Transverse colon (tissue), 4 donors: ENCODE measurements at regions not wholly inside any gene's neighbourhood (a gene's known extent, or its start where the extent isn't known, plus 50 kb on each side); places are given as distances from the start of the nearest gene placed in this dataset.

Source experiments
- DNase-seq: peaks from one replicate; pipeline ENCODE4 v3.0.0-alpha.2; 2019
- H3K27ac ChIP-seq, 4 donors: fragments of 200-600 bp; sonication (generic); 2 replicates each; pipeline ENCODE4 v1.5.1; 2016 to 2018; ENCODE audit warnings: inconsistent platforms in 4 of 4
- H3K27me3 ChIP-seq: fragments of 200-600 bp; sonication (generic); 2 replicates; pipeline ENCODE4 v1.5.1; 2017; ENCODE audit warnings: inconsistent platforms
- H3K36me3 ChIP-seq, 4 donors: fragments of 200-600 bp; sonication (generic); 2 replicates each; pipeline ENCODE4 v1.5.1; 2017 to 2019; ENCODE audit warnings: inconsistent platforms in 4 of 4
- H3K4me1 ChIP-seq, 4 donors: fragments of 200-600 bp; sonication (generic); 2 replicates each; pipeline ENCODE4 v1.5.1; 2017 to 2020; ENCODE audit warnings: inconsistent platforms in 4 of 4
- H3K4me3 ChIP-seq, 4 donors: fragments of 200-600 bp; sonication (generic); 1 replicate in 1 of 4; 2 replicates in 3 of 4; pipeline versions ENCODE4 v1.5.1 to v1.6.1; 2017 to 2019; ENCODE audit warnings: inconsistent platforms in 4 of 4
- H3K9me3 ChIP-seq, 2 donors: fragments of 200-600 bp; sonication (generic); 2 replicates each; pipeline ENCODE4 v1.5.1; 2017 to 2019; ENCODE audit warnings: inconsistent platforms in 2 of 2
- EP300 ChIP-seq: sonication (generic); formaldehyde crosslinking; IDR thresholded peaks from one replicate; pipeline ENCODE4 v1.6.1; 2017; ENCODE audit warnings: antibody characterized with exemption, low read depth
- POLR2A ChIP-seq: fragments of 450-650 bp; IDR thresholded peaks from one replicate; pipeline ENCODE4 v1.6.1; 2016; ENCODE audit warnings: antibody characterized with exemption, mild to moderate bottlenecking, moderate library complexity
- POLR2AphosphoS5 ChIP-seq, 3 donors: sonication (generic); formaldehyde crosslinking; IDR thresholded peaks; one replicate each; pipeline ENCODE4 v1.6.1; 2016; ENCODE audit warnings: antibody characterized with exemption in 3 of 3
- WGBS, 2 donors: methylation state at CpG; one replicate each; pipeline ENCODE4 v1.1.5; 2018; ENCODE audit warnings: low coverage in 1 of 2; 5-methylcytosine and 5-hydroxymethylcytosine counted together
- in situ Hi-C, 4 donors: fragments of 200-750 bp; cut with MboI; loops; one replicate each; pipeline versions ENCODE4 v1.15.0 to v1.15.1; 2017; ENCODE audit warnings: low sequenced_read_pairs in 3 of 4, low pct_ligation_motif_present in 1 of 4, low pct_unique_long_range_greater_than_20kb in 1 of 4
- intact Hi-C: fragments of 100-400 bp; cut with DNase I; formaldehyde crosslinking; loops from one replicate; pipeline ENCODE4 v1.15.1; 2023; ENCODE audit warnings: low total_unique reads
- TF ChIP-seq, protein P1 (sequence below), 5 experiments: fragments of 200-600 bp in 3 of 5; fragments of 450-650 bp in 2 of 5; sonication (generic) in 3 of 5; IDR thresholded peaks; 1 replicate in 2 of 5; 2 replicates in 3 of 5; pipeline ENCODE4 v1.5.1; 2016 to 2017; ENCODE audit warnings: antibody characterized with exemption in 5 of 5, inconsistent platforms in 3 of 5, mild to moderate bottlenecking in 2 of 5, moderate library complexity in 1 of 5

DNA sequence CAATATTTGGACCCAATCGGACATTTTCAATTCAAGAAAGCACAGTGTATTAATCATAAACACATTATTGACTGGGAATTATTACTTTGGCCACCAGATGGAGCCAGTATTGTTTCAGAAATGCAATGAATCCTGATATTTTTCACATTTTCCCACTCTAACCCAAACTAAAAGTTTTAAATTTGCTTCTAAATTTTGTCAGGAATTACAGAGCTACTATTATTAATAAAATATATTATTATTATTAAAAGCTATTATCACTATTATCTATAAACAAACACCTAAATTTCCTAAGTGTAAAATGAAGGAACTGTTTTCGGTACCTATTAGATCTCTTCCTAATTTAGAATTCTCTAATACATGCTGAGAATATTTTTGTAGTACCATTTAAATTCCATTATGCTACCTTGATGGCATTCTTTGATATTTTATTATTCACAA, 245.3 kb downstream of the OGFRL1 start:
- TF ChIP-seq POLR2AphosphoS5 (IDR thresholded peaks at IDR 0.05) = no peak
- TF ChIP-seq POLR2A = no peak
- TF ChIP-seq, protein P1, sequence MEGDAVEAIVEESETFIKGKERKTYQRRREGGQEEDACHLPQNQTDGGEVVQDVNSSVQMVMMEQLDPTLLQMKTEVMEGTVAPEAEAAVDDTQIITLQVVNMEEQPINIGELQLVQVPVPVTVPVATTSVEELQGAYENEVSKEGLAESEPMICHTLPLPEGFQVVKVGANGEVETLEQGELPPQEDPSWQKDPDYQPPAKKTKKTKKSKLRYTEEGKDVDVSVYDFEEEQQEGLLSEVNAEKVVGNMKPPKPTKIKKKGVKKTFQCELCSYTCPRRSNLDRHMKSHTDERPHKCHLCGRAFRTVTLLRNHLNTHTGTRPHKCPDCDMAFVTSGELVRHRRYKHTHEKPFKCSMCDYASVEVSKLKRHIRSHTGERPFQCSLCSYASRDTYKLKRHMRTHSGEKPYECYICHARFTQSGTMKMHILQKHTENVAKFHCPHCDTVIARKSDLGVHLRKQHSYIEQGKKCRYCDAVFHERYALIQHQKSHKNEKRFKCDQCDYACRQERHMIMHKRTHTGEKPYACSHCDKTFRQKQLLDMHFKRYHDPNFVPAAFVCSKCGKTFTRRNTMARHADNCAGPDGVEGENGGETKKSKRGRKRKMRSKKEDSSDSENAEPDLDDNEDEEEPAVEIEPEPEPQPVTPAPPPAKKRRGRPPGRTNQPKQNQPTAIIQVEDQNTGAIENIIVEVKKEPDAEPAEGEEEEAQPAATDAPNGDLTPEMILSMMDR (IDR thresholded peaks at IDR 0.05) = peak; percentile 29 to 61 (median 52)
- H3K4me3 ChIP-seq = no peak overlapping the region
- in situ Hi-C loops = loop anchor here in 3 of 4 donors (10.0 to 25.0 kb wide), 2 partner anchors 551 to 553 kb away; no protein-coding TSS in a partner anchor
- intact Hi-C loops = no loop called here
- H3K27me3 ChIP-seq = no peaks in the 10 kb centered on the region
- H3K36me3 ChIP-seq = no peaks in the 10 kb centered on the region
- H3K27ac ChIP-seq = no peak overlapping the region
- no peaks in the 10 kb centered on the region for H3K9me3 ChIP-seq
- DNase-seq = no peak
- H3K4me1 ChIP-seq = no peaks in the 10 kb centered on the region
- 57 to 58% methylated on average over 2 of the region's 2 CpGs for WGBS, 2 donors

DNA sequence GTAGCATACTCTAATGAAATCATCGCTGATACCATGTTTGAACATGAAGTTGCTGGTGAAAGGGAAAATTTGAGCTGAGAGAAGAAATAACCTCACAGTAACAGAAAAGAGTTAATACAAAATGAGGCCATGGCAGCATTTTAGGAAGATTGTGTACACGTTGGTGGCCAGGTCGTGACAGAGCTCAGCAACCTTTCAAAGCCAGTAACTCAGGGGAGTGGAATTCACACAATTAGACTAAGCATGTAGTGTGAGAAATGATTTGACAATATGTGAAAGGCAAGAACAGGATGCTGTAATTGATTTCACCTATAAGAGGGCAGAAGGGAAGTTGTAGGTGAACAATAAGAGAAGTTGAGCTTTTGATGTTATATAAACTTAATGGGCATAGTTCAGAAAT, 246.3 kb downstream of the OGFRL1 start:
- DNase-seq = no peak
- no peaks in the 10 kb centered on the region for H3K27me3 ChIP-seq
- H3K4me1 ChIP-seq = no peaks in the 10 kb centered on the region
- H3K36me3 ChIP-seq = no peaks in the 10 kb centered on the region
- TF ChIP-seq POLR2AphosphoS5 (IDR thresholded peaks at IDR 0.05) (no peak), EP300 (no peak), POLR2A (no peak)
- TF ChIP-seq, protein P1 (IDR thresholded peaks at IDR 0.05) = no peak
- no peaks in the 10 kb centered on the region for H3K9me3 ChIP-seq
- no peak overlapping the region for H3K27ac ChIP-seq
- in situ Hi-C loops (loop anchor here in 3 of 4 donors (10.0 to 25.0 kb wide), 2 partner anchors 550 to 552 kb away; no protein-coding TSS in a partner anchor), intact Hi-C loops (no loop called here)
- H3K4me3 ChIP-seq = no peak overlapping the region
- 59 to 70% methylated on average over 3 of the region's 3 CpGs for WGBS, 2 donors

DNA sequence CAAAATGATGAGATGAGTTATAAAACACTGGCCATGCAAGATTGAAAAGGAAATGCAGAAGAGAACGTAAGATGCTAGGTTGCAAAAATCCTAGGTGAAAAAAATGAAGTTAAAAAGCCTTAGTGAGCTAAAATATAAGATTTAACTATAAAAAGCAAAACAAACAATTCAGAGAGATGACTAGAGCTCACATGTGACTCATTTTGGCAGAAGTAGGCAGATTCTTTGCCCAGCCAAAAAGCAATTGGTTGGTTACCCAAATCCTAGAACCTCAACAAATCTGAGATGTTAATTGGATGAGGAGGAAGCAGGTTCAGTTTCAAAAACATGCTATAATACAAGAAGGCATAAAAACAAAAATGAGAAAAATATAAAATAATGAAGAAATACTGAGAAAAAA, 249.1 kb downstream of the OGFRL1 start:
- intact Hi-C loops = no loop called here
- H3K27me3 ChIP-seq = no peaks in the 10 kb centered on the region
- no peak overlapping the region for H3K4me3 ChIP-seq
- no peak for TF ChIP-seq POLR2A
- TF ChIP-seq EP300 = no peak
- no peak for TF ChIP-seq POLR2AphosphoS5 (IDR thresholded peaks at IDR 0.05)
- TF ChIP-seq, protein P1 (IDR thresholded peaks at IDR 0.05) = no peak
- no peaks in the 10 kb centered on the region for H3K36me3 ChIP-seq
- no peaks in the 10 kb centered on the region for H3K9me3 ChIP-seq
- in situ Hi-C loops = loop anchor here in 3 of 4 donors (10.0 to 25.0 kb wide), 2 partner anchors 547 to 550 kb away; no protein-coding TSS in a partner anchor
- no peaks in the 10 kb centered on the region for H3K4me1 ChIP-seq
- WGBS, 2 donors = 63 to 73% methylated on average over 1 of the region's 1 CpG
- no peak overlapping the region for H3K27ac ChIP-seq
- DNase-seq = no peak

DNA sequence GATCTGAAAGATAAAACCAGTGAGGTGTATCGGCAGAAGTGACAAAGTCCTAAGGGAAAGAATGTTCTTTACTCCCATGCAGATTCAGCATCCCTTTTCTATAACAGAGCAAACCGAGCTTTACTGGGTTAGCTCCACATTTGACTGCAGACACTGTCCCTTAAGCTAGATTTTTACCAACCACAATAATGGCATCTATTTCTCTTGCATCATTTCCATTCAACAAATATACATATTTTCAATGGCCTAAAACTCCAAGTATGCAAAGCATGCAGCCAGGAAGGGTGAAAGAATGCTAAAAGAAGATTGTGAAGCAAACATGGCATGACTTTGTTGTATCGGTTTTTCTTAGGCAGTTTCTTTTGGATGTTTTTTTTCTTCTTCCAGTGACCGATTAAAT, 255.4 kb downstream of the OGFRL1 start:
- in situ Hi-C loops = loop anchor here in 2 of 4 donors (25.0 kb wide), 1 partner anchor 543 kb away; no protein-coding TSS in a partner anchor
- TF ChIP-seq POLR2A (no peak), POLR2AphosphoS5 (IDR thresholded peaks at IDR 0.05) (no peak), EP300 (no peak)
- TF ChIP-seq, protein P1 (IDR thresholded peaks at IDR 0.05) = no peak
- Histone ChIP-seq H3K4me3 (no peak overlapping the region), H3K36me3 (no peaks in the 10 kb centered on the region), H3K27ac (no peak overlapping the region), H3K4me1 (no peaks in the 10 kb centered on the region), H3K27me3 (no peaks in the 10 kb centered on the region), H3K9me3 (no peaks in the 10 kb centered on the region)
- intact Hi-C loops = no loop called here
- 63 to 66% methylated on average over 4 of the region's 4 CpGs for WGBS, 2 donors
- no peak for DNase-seq
